Testis (tissue), 2 donors: ENCODE measurements at regions not wholly inside any gene's neighbourhood (a gene's known extent, or its start where the extent isn't known, plus 50 kb on each side); places are given as distances from the start of the nearest gene placed in this dataset.

Experiments
- DNase-seq: peaks from one replicate; pipeline ENCODE4 v3.0.0-alpha.2; 2019
- H3K27ac ChIP-seq, 2 donors: fragments of 200-600 bp; sonication (generic); one replicate each; pipeline ENCODE4 v1.5.1; 2019
- H3K27me3 ChIP-seq: fragments of 200-600 bp; sonication (generic); one replicate; pipeline ENCODE4 v1.5.1; 2019
- H3K36me3 ChIP-seq: fragments of 200-600 bp; sonication (generic); one replicate; pipeline ENCODE4 v1.5.1; 2017; ENCODE audit warnings: low read depth; ENCODE audit errors: missing control alignments
- H3K4me1 ChIP-seq: fragments of 200-600 bp; sonication (generic); one replicate; pipeline ENCODE4 v1.5.1; 2019
- H3K4me3 ChIP-seq, 2 donors: fragments of 200-600 bp; sonication (generic); one replicate each; pipeline ENCODE4 v1.5.1; 2017 to 2019
- H3K9me3 ChIP-seq: fragments of 200-600 bp; sonication (generic); one replicate; pipeline ENCODE4 v1.5.1; 2017
- CTCF ChIP-seq, 3 experiments: fragments of 450-650 bp in 2 of 3; fragments of 200-600 bp in 1 of 3; sonication (generic) in 1 of 3; IDR thresholded peaks; one replicate each; pipeline ENCODE4 v1.5.1; 2016 to 2019; ENCODE audit warnings: antibody characterized with exemption in 3 of 3, mild to moderate bottlenecking in 2 of 3, moderate library complexity in 1 of 3
- POLR2A ChIP-seq: fragments of 450-650 bp; IDR thresholded peaks from one replicate; pipeline ENCODE4 v1.6.1; 2017; ENCODE audit warnings: antibody characterized with exemption, mild to moderate bottlenecking, moderate library complexity
- WGBS, 2 donors: methylation state at CpG; one replicate each; pipeline ENCODE4 v1.1.5; 2018; 5-methylcytosine and 5-hydroxymethylcytosine counted together
- intact Hi-C: fragments of 100-400 bp; cut with DNase I; formaldehyde crosslinking; loops from one replicate; pipeline ENCODE4 v1.15.1; 2023; ENCODE audit warnings: low total_unique reads

- H3K27me3 ChIP-seq, result no peaks in the 10 kb centered on the region
- 80 to 86% methylated on average over 5 of the region's 5 CpGs for WGBS, 2 donors
- H3K36me3 ChIP-seq, result no peaks in the 10 kb centered on the region
- no peak overlapping the region for H3K27ac ChIP-seq
- no peak for DNase-seq
- no peak for TF ChIP-seq CTCF (IDR thresholded peaks at IDR 0.05)
- TF ChIP-seq POLR2A, result no peak
- H3K4me1 ChIP-seq, result no peaks in the 10 kb centered on the region
- no peak overlapping the region for H3K4me3 ChIP-seq
- intact Hi-C loops, result no loop called here
- H3K9me3 ChIP-seq, result no peaks in the 10 kb centered on the region
Measured at GRCh38 chr2:11058129-11058528, 97.1 kb upstream of the SLC66A3 start.

- TF ChIP-seq POLR2A (no peak), CTCF (IDR thresholded peaks at IDR 0.05) (no peak)
- Histone ChIP-seq H3K4me3 (no peak overlapping the region), H3K27me3 (no peaks in the 10 kb centered on the region), H3K4me1 (no peaks in the 10 kb centered on the region), H3K27ac (no peak overlapping the region), H3K36me3 (no peaks in the 10 kb centered on the region), H3K9me3 (no peaks in the 10 kb centered on the region)
- DNase-seq, result no peak
- 84 to 88% methylated on average over 3 of the region's 3 CpGs for WGBS, 2 donors
- intact Hi-C loops, result no loop called here
Measured at GRCh38 chr2:11060376-11061169, 94.7 kb upstream of the SLC66A3 start.

GRCh38 chr2:11065833-11066485, 89.3 kb upstream of the SLC66A3 start:
- Histone ChIP-seq H3K9me3 (no peaks in the 10 kb centered on the region), H3K4me3 (no peak overlapping the region), H3K36me3 (no peaks in the 10 kb centered on the region), H3K27me3 (no peaks in the 10 kb centered on the region), H3K4me1 (no peaks in the 10 kb centered on the region), H3K27ac (no peak overlapping the region)
- 48 to 62% methylated on average over 12 of the region's 12 CpGs for WGBS, 2 donors
- TF ChIP-seq POLR2A (no peak), CTCF (IDR thresholded peaks at IDR 0.05) (no peak)
- intact Hi-C loops, result no loop called here
- DNase-seq, result no peak

GRCh38 chr2:11067221-11068078, 87.8 kb upstream of the SLC66A3 start:
- H3K4me3 ChIP-seq, result no peak overlapping the region
- intact Hi-C loops, result no loop called here
- DNase-seq, result no peak

More at GRCh38 chr2:11067221-11068078, 87.8 kb upstream of the SLC66A3 start:
- Histone ChIP-seq H3K9me3 (no peaks in the 10 kb centered on the region), H3K27me3 (no peaks in the 10 kb centered on the region), H3K27ac (no peak overlapping the region), H3K4me1 (no peaks in the 10 kb centered on the region), H3K36me3 (no peaks in the 10 kb centered on the region)
- 82 to 83% methylated on average over 18 to 22 of the region's 22 CpGs for WGBS, 2 donors
- TF ChIP-seq CTCF (IDR thresholded peaks at IDR 0.05) (no peak), POLR2A (no peak)
